ENCODE measurements at regions not wholly inside any gene's neighbourhood (a gene's known extent, or its start where the extent isn't known, plus 50 kb on each side); places are given as distances from the start of the nearest gene placed in this dataset.
A peak's percentile ranks its signal among the peaks of the same experiment; 100 is the strongest.

DNA sequence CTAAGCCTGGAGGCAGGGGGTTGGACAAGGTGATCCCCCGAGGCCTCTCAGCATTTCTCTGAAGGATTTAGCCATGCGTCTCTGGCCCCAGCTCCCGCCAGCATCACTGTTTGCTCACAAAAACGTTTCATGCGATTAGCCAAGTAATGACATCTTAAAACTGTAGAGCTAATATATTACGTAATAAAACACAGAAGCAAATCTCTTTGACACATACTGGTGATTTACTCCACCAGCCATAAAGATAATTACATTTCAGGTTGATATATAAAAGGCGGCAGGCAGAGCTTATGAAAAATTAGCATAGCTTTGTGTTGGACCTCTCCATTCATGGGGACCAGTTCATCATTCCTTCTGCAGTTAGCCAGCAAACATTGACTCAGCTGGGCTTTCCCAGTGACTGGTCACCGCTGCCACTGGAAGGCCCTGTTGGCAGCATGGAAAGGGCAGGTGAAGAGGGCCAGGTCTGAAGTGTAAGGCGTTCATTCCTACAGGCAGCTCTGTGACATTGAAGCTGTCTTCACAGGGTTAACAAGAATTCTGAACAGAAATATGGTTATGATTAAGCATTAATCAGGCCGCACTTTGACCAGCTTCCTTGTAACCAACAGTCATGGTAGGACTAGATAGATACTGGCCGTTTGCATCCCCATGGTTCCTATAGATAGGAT lies 150.3 kb downstream of the NECTIN1 start:
- no peaks in the 10 kb centered on the region for H3K9me3 ChIP-seq (ENCODE audit: control insufficient read depth in 1 of 2, insufficient read depth in 1 of 2, low read length in 2 of 2)
- no peaks in the 10 kb centered on the region for H3K4me1 ChIP-seq (ENCODE audit: insufficient read depth, low read length)
- intact Hi-C loops (cut with DNase I, micrococcal nuclease), result no loop called here
- no peaks in the 10 kb centered on the region for H3K36me3 ChIP-seq (ENCODE audit: insufficient read depth, low read length)
- DNase-seq, result no peak
- no peaks in the 10 kb centered on the region for H3K36me3 Mint-ChIP-seq (ENCODE audit: low read depth)
- peaks cover 13 to 20% of the 10 kb centered on the region in 2 experiments for H3K27me3 ChIP-seq (ENCODE audit: control insufficient read depth in 1 of 2, insufficient read depth in 2 of 2, low read length in 2 of 2)
- no peak overlapping the region for H3K4me3 ChIP-seq (ENCODE audit: low read length)
- peaks cover 47% of the 10 kb centered on the region for H3K27me3 Mint-ChIP-seq
- no peak overlapping the region for H3K4me3 Mint-ChIP-seq
- H3K27ac ChIP-seq (ENCODE audit: low read depth in 1 of 2, low read length in 2 of 2), result no peak overlapping the region
- ChIA-PET POLR2A (no interaction called here), CTCF (no interaction called here)
- H3K9me3 Mint-ChIP-seq, result peaks cover 2% of the 10 kb centered on the region
- TF ChIP-seq, protein P1, sequence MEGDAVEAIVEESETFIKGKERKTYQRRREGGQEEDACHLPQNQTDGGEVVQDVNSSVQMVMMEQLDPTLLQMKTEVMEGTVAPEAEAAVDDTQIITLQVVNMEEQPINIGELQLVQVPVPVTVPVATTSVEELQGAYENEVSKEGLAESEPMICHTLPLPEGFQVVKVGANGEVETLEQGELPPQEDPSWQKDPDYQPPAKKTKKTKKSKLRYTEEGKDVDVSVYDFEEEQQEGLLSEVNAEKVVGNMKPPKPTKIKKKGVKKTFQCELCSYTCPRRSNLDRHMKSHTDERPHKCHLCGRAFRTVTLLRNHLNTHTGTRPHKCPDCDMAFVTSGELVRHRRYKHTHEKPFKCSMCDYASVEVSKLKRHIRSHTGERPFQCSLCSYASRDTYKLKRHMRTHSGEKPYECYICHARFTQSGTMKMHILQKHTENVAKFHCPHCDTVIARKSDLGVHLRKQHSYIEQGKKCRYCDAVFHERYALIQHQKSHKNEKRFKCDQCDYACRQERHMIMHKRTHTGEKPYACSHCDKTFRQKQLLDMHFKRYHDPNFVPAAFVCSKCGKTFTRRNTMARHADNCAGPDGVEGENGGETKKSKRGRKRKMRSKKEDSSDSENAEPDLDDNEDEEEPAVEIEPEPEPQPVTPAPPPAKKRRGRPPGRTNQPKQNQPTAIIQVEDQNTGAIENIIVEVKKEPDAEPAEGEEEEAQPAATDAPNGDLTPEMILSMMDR (IDR thresholded peaks at IDR 0.05), result no peak
- no peaks in the 10 kb centered on the region for H3K4me1 Mint-ChIP-seq (ENCODE audit: low read depth)
- no peak overlapping the region for H3K27ac Mint-ChIP-seq
- ATAC-seq (ENCODE audit: poor library complexity), result no peak

DNA sequence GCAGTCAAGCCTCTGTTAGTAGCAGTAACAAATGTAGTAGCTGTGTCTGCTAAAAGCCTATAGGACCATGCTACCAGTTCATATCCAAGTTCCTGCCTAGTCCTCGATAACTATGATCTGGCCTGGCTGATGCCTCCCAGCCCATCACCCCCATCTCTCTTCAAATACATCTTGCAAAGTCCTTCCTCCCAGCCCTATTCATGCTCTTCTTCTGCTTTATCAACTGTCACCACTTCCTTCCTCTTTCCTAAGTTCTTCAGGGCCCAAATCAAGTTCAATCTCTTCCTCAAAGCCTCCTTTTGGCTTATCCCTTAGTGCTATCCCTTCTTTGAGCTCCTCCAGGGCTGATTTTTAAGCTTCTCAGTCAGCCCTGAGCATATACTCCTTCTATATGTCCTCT lies 150.9 kb upstream of the THY1 start:
- ChIA-PET POLR2A (no interaction called here), CTCF (no interaction called here)
- DNase-seq, result peak in 2 of 14 experiments; percentile 9 to 19
- no peaks in the 10 kb centered on the region for H3K36me3 Mint-ChIP-seq (ENCODE audit: low read depth)
- Histone ChIP-seq H3K4me3 (ENCODE audit: low read length) (no peak overlapping the region), H3K27me3 (ENCODE audit: control insufficient read depth in 1 of 2, insufficient read depth in 2 of 2, low read length in 2 of 2) (peaks cover 0 to 2% of the 10 kb centered on the region in 2 experiments), H3K36me3 (ENCODE audit: insufficient read depth, low read length) (no peaks in the 10 kb centered on the region), H3K9me3 (ENCODE audit: control insufficient read depth in 1 of 2, insufficient read depth in 1 of 2, low read length in 2 of 2) (no peaks in the 10 kb centered on the region), H3K4me1 (ENCODE audit: insufficient read depth, low read length) (no peaks in the 10 kb centered on the region), H3K27ac (ENCODE audit: low read depth in 1 of 2, low read length in 2 of 2) (no peak overlapping the region)
- TF ChIP-seq, protein P1 (IDR thresholded peaks at IDR 0.05), result no peak
- intact Hi-C loops (cut with DNase I, micrococcal nuclease), result no loop called here
- H3K27ac Mint-ChIP-seq, result no peak overlapping the region
- H3K4me3 Mint-ChIP-seq, result no peak overlapping the region
- peaks cover 16% of the 10 kb centered on the region for H3K27me3 Mint-ChIP-seq
- peaks cover 2% of the 10 kb centered on the region for H3K9me3 Mint-ChIP-seq
- ATAC-seq (ENCODE audit: poor library complexity), result no peak
- H3K4me1 Mint-ChIP-seq (ENCODE audit: low read depth), result no peaks in the 10 kb centered on the region

DNA sequence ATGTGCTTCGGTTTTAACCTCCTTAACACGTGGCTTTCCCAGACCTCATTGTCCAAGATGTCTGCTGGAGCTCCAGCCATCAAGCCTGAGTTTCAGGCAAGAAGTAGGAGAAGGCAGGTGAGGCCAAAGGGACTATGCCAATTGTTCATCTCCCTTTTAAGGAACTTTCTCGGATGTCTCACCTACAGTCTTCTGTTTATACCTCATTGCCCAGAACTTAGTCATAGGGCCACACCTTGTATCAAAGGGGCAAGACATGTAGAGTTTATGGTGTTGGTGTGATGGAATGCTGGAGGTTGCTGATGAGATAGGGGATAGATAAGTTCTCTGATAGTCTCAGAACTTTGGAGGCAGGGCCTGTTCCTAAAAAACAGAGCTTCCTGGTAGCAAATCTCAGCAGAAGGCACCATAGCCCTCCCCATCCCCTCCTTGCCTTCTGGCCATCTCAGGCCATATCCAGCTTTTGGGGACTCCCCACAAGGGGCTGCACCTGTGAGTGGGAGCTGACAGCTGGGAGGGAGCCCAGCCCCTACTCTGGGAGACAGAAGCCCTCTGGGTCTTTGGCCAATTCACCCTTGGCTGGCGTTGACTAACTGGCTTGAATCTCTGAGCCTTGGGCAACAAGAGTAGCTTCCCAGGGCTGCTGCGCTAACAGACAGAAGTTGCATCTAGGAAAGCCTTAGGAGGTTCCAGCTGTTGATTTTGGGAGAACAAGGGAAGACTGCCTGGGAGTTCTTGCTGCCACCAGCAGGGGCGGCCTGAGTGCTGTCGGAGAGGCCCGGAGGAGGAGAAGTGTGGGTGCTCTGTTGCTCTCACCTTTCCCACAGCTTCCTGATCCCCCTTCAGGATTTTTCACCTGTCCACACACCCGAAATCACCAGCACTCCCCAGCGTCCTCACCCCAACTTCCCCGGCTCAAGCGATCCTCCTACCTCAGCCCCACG lies 149.8 kb upstream of the THY1 start:
- H3K27ac Mint-ChIP-seq, result no peak overlapping the region
- Histone ChIP-seq H3K27me3 (ENCODE audit: control insufficient read depth in 1 of 2, insufficient read depth in 2 of 2, low read length in 2 of 2) (peaks cover 0 to 2% of the 10 kb centered on the region in 2 experiments), H3K27ac (ENCODE audit: low read depth in 1 of 2, low read length in 2 of 2) (no peak overlapping the region), H3K36me3 (ENCODE audit: insufficient read depth, low read length) (no peaks in the 10 kb centered on the region), H3K4me3 (ENCODE audit: low read length) (no peak overlapping the region), H3K9me3 (ENCODE audit: control insufficient read depth in 1 of 2, insufficient read depth in 1 of 2, low read length in 2 of 2) (no peaks in the 10 kb centered on the region), H3K4me1 (ENCODE audit: insufficient read depth, low read length) (no peaks in the 10 kb centered on the region)
- peaks cover 11% of the 10 kb centered on the region for H3K27me3 Mint-ChIP-seq
- intact Hi-C loops (cut with DNase I, micrococcal nuclease), result no loop called here
- DNase-seq (no peak), ATAC-seq (ENCODE audit: poor library complexity) (no peak)
- TF ChIP-seq, protein P1 (IDR thresholded peaks at IDR 0.05), result no peak
- no peak overlapping the region for H3K4me3 Mint-ChIP-seq
- H3K4me1 Mint-ChIP-seq (ENCODE audit: low read depth), result no peaks in the 10 kb centered on the region
- ChIA-PET POLR2A (interaction anchor here (0.6 kb wide), 1 partner anchor 55 kb away, joined by 3 read pairs; no protein-coding TSS in a partner anchor), CTCF (no interaction called here)
- peaks cover 2% of the 10 kb centered on the region for H3K9me3 Mint-ChIP-seq
- H3K36me3 Mint-ChIP-seq (ENCODE audit: low read depth), result no peaks in the 10 kb centered on the region
